HG03354 (cell line): ENCODE measurements at regions not wholly inside any gene's neighbourhood (a gene's known extent, or its start where the extent isn't known, plus 50 kb on each side); places are given as distances from the start of the nearest gene placed in this dataset.

Experiments
- ATAC-seq: cut with Tn5 transposase; IDR thresholded peaks from one replicate; pipeline ENCODE4 v1.9.1; 2021; ENCODE audit warnings: mild to moderate bottlenecking; ENCODE audit not compliant: unreplicated experiment, poor library complexity, severe bottlenecking

GRCh38 chr5:136639616-136640015, 274.3 kb upstream of the TRPC7 start:
- no peak for ATAC-seq

GRCh38 chr5:136638084-136638483, 272.7 kb upstream of the TRPC7 start:
- no peak for ATAC-seq

- ATAC-seq: no peak
Observed at GRCh38 chr5:136636001-136636400, 270.7 kb upstream of the TRPC7 start.

GRCh38 chr5:136631186-136631585, 265.8 kb upstream of the TRPC7 start:
- no peak for ATAC-seq

- no peak for ATAC-seq
Observed at GRCh38 chr5:136629125-136629792, 263.9 kb upstream of the TRPC7 start.

GRCh38 chr5:136626531-136626930, 261.2 kb upstream of the TRPC7 start:
- no peak for ATAC-seq

GRCh38 chr5:136622747-136623146, 257.4 kb upstream of the TRPC7 start:
- no peak for ATAC-seq

GRCh38 chr5:136621743-136622142, 256.4 kb upstream of the TRPC7 start:
- no peak for ATAC-seq

GRCh38 chr5:136620621-136621020, 255.3 kb upstream of the TRPC7 start:
- no peak for ATAC-seq

- ATAC-seq: no peak
Observed at GRCh38 chr5:136620016-136620419, 254.7 kb upstream of the TRPC7 start.

- ATAC-seq: no peak
Observed at GRCh38 chr5:136619556-136619955, 254.2 kb upstream of the TRPC7 start.

- no peak for ATAC-seq
Observed at GRCh38 chr5:136615251-136616119, 250.1 kb upstream of the TRPC7 start.

- no peak for ATAC-seq
Observed at GRCh38 chr5:136613230-136613629, 247.9 kb upstream of the TRPC7 start.

GRCh38 chr5:136605638-136606037, 240.3 kb upstream of the TRPC7 start:
- ATAC-seq: no peak

- ATAC-seq: no peak
Observed at GRCh38 chr5:136600306-136600705, 235.0 kb upstream of the TRPC7 start.

GRCh38 chr5:136598802-136599404, 233.6 kb upstream of the TRPC7 start:
- ATAC-seq: no peak

GRCh38 chr5:136594416-136594815, 229.1 kb upstream of the TRPC7 start:
- ATAC-seq: no peak

GRCh38 chr5:136590581-136590980, 225.2 kb upstream of the TRPC7 start:
- no peak for ATAC-seq

GRCh38 chr5:136586196-136586595, 220.9 kb upstream of the TRPC7 start:
- ATAC-seq: no peak

GRCh38 chr5:136584474-136584873, 219.1 kb upstream of the TRPC7 start:
- ATAC-seq: no peak

GRCh38 chr5:136579238-136579637, 213.9 kb upstream of the TRPC7 start:
- no peak for ATAC-seq
